ENCODE measurements at regions not wholly inside any gene's neighbourhood (a gene's known extent, or its start where the extent isn't known, plus 50 kb on each side); places are given as distances from the start of the nearest gene placed in this dataset.

DNA sequence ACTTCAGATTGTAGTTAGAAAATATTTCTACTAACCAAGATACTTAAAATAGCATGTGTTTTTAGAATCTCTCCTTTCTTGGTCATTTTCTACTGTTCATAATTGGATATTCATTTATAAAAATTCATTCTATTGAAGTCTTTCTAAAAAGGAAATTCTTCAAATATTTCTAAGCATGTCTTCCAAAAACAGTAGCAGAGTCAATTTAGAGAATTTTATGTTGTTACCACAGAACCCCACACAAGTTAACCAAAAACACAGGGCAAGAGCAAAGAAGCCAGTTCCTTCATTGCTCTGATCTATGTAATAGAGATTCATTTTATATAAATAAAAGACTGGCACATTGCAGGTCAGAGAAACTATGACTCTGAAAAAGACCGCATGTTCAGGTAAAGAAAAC lies 345.1 kb upstream of the PITX2 start (continued):
- TF ChIP-seq, protein P1, sequence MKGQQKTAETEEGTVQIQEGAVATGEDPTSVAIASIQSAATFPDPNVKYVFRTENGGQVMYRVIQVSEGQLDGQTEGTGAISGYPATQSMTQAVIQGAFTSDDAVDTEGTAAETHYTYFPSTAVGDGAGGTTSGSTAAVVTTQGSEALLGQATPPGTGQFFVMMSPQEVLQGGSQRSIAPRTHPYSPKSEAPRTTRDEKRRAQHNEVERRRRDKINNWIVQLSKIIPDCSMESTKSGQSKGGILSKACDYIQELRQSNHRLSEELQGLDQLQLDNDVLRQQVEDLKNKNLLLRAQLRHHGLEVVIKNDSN (IDR thresholded peaks at IDR 0.05; ENCODE audit: borderline replicate concordance, extremely low read length, insufficient read depth, low read depth, low read length) = no peak
- TF ChIP-seq STAT3 (IDR thresholded peaks at IDR 0.05; ENCODE audit: low read depth, low read length) = no peak

DNA sequence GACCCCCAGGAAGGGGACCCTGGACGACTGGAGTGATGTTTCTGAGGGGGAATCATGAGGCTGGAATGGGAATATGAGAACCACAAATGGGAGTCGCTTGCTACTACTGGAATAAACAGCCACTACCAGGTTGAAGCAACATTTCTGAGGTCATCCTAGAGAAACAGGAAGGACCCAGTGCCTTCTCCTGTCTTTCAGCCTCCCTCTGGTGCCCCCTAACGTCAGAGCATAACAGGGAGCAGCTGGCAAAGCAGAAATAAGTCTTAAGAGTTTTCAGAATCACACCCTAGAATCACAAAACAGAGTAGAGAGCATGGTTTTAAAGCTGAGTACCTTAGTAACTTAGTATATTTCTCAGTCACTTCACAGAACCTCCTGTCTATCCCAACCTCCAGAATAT lies 347.8 kb upstream of the PITX2 start:
- Histone ChIP-seq H3K4me3 (no peak overlapping the region), H3K27me3 (replicated peaks in 1 of 2; ENCODE audit: control insufficient read depth in 2 of 2, insufficient read depth in 2 of 2, low read length in 1 of 2) (no peaks in the 10 kb centered on the region), H2AFZ (ENCODE audit: control insufficient read depth, low read depth, low read length) (no peak overlapping the region), H3K27ac (ENCODE audit: control insufficient read depth, insufficient read depth) (no peak overlapping the region), H3K4me2 (ENCODE audit: control insufficient read depth, insufficient read depth) (no peak overlapping the region), H3K4me1 (ENCODE audit: control insufficient read depth, insufficient read depth, low read length) (no peaks in the 10 kb centered on the region), H3K79me2 (ENCODE audit: control insufficient read depth, insufficient read depth, low read length) (no peaks in the 10 kb centered on the region), H4K20me1 (ENCODE audit: control insufficient read depth, insufficient read depth) (no peaks in the 10 kb centered on the region), H3K36me3 (ENCODE audit: control insufficient read depth in 2 of 2, insufficient read depth in 2 of 2, low read length in 1 of 2) (no peaks in the 10 kb centered on the region), H3K9ac (ENCODE audit: control insufficient read depth, insufficient read depth, low read length) (no peak overlapping the region), H3K9me3 (replicated peaks; ENCODE audit: control insufficient read depth, insufficient read depth, low read length) (no peaks in the 10 kb centered on the region)
- no peak for FAIRE-seq
- ChIA-PET POLR2A (no interaction called here), CTCF (interaction anchor here (0.7 to 1.5 kb wide), 5 partner anchors 12 to 336 kb away, joined by 3 to 7 read pairs (median 3); no protein-coding TSS in a partner anchor), SMC1A (ENCODE audit: uncharacterized antibody, unreplicated experiment) (interaction anchor here (0.7 to 0.8 kb wide), 3 partner anchors 12 to 334 kb away, joined by 3 read pairs; no protein-coding TSS in a partner anchor), RAD21 (ENCODE audit: unreplicated experiment) (interaction anchor here (1.1 kb wide), 1 partner anchor 148 kb away, joined by 3 read pairs; no protein-coding TSS in a partner anchor)
- in situ Hi-C loops (cut with MboI) = no loop called here
- no TSS peak for BruUV-seq (replicated peaks)
- WGBS (ENCODE audit: insufficient coverage, insufficient replicate concordance, low lambda C conversion rate, missing lambda C conversion rate) = 0% methylated on average over 3 of the region's 3 CpGs
- no peak for DNase-seq (ENCODE audit: low read depth, low spot score)
- intact Hi-C loops (cut with micrococcal nuclease; ENCODE audit: unreplicated experiment) = loop anchor here (1.0 kb wide), 1 partner anchor 338 kb away; no protein-coding TSS in a partner anchor
- TF ChIP-seq SMC3 (IDR thresholded peaks at IDR 0.05; ENCODE audit: borderline replicate concordance, low read length) (peak; percentile 48; the same call in 1 of the 2 replicates), RAD21 (IDR thresholded peaks at IDR 0.05; ENCODE audit: insufficient read depth, low read depth, low read length) (peak; percentile 56), FOXK2 (IDR thresholded peaks at IDR 0.05) (no peak), ETV6 (conservative IDR thresholded peaks at IDR 0.05 in 1 of 2, IDR thresholded peaks at IDR 0.05 in 1 of 2; ENCODE audit: borderline replicate concordance in 1 of 2, low read depth in 1 of 2) (no peak)
- TF ChIP-seq, protein P2, sequence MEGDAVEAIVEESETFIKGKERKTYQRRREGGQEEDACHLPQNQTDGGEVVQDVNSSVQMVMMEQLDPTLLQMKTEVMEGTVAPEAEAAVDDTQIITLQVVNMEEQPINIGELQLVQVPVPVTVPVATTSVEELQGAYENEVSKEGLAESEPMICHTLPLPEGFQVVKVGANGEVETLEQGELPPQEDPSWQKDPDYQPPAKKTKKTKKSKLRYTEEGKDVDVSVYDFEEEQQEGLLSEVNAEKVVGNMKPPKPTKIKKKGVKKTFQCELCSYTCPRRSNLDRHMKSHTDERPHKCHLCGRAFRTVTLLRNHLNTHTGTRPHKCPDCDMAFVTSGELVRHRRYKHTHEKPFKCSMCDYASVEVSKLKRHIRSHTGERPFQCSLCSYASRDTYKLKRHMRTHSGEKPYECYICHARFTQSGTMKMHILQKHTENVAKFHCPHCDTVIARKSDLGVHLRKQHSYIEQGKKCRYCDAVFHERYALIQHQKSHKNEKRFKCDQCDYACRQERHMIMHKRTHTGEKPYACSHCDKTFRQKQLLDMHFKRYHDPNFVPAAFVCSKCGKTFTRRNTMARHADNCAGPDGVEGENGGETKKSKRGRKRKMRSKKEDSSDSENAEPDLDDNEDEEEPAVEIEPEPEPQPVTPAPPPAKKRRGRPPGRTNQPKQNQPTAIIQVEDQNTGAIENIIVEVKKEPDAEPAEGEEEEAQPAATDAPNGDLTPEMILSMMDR (IDR thresholded peaks at IDR 0.05 in 2 of 3, conservative IDR thresholded peaks at IDR 0.05 in 1 of 3; ENCODE audit: control insufficient read depth in 2 of 3, extremely low read depth in 1 of 3, insufficient read depth in 1 of 3, low read depth in 3 of 3, low read length in 3 of 3) = peak; percentile 56 to 65 (median 61)
- ATAC-seq = peak; percentile 90
